HG03442 (cell line): ENCODE measurements at regions not wholly inside any gene's neighbourhood (a gene's known extent, or its start where the extent isn't known, plus 50 kb on each side); places are given as distances from the start of the nearest gene placed in this dataset.

Experiments
- ATAC-seq: cut with Tn5 transposase; IDR thresholded peaks from one replicate; pipeline ENCODE4 v1.9.1; 2021; ENCODE audit warnings: mild to moderate bottlenecking, moderate library complexity; ENCODE audit not compliant: unreplicated experiment

GRCh38 chr14:28057359-28058296 lies 709.0 kb upstream of the FOXG1 start:
- peak; percentile 77 for ATAC-seq

- no peak for ATAC-seq
Measured at GRCh38 chr14:28059254-28059653, 707.3 kb upstream of the FOXG1 start.

GRCh38 chr14:28061006-28061405 lies 705.6 kb upstream of the FOXG1 start:
- ATAC-seq: no peak

- no peak for ATAC-seq
Measured at GRCh38 chr14:28077021-28077420, 689.6 kb upstream of the FOXG1 start.

GRCh38 chr14:28083389-28083788 lies 683.2 kb upstream of the FOXG1 start:
- ATAC-seq: no peak

GRCh38 chr14:28088125-28088524 lies 678.5 kb upstream of the FOXG1 start:
- ATAC-seq: no peak

GRCh38 chr14:28097585-28097984 lies 669.0 kb upstream of the FOXG1 start:
- ATAC-seq: no peak

- no peak for ATAC-seq
Measured at GRCh38 chr14:28098856-28099255, 667.7 kb upstream of the FOXG1 start.

GRCh38 chr14:28102001-28102400 lies 664.6 kb upstream of the FOXG1 start:
- ATAC-seq: no peak

GRCh38 chr14:28102814-28103213 lies 663.8 kb upstream of the FOXG1 start:
- ATAC-seq: no peak

GRCh38 chr14:28113311-28113710 lies 653.3 kb upstream of the FOXG1 start:
- ATAC-seq: no peak

GRCh38 chr14:28116716-28117115 lies 649.9 kb upstream of the FOXG1 start:
- no peak for ATAC-seq

GRCh38 chr14:28119849-28120248 lies 646.7 kb upstream of the FOXG1 start:
- no peak for ATAC-seq

- no peak for ATAC-seq
Measured at GRCh38 chr14:28120391-28120790, 646.2 kb upstream of the FOXG1 start.

- no peak for ATAC-seq
Measured at GRCh38 chr14:28121512-28122297, 644.9 kb upstream of the FOXG1 start.

GRCh38 chr14:28130610-28131284 lies 635.8 kb upstream of the FOXG1 start:
- no peak for ATAC-seq

- ATAC-seq: no peak
Measured at GRCh38 chr14:28138341-28138740, 628.2 kb upstream of the FOXG1 start.

- ATAC-seq: no peak
Measured at GRCh38 chr14:28141662-28142061, 624.9 kb upstream of the FOXG1 start.

- ATAC-seq: no peak
Measured at GRCh38 chr14:28142400-28143015, 624.1 kb upstream of the FOXG1 start.

- no peak for ATAC-seq
Measured at GRCh38 chr14:28143316-28143715, 623.3 kb upstream of the FOXG1 start.

- ATAC-seq: no peak
Measured at GRCh38 chr14:28151926-28152325, 614.7 kb upstream of the FOXG1 start.
